NCI-H82 (cell line): ENCODE measurements at regions not wholly inside any gene's neighbourhood (a gene's known extent, or its start where the extent isn't known, plus 50 kb on each side); places are given as distances from the start of the nearest gene placed in this dataset.

Experiments used
- DNase-seq: peaks from one replicate; lab custom pipeline; 2025; lab: John Stamatoyannopoulos, UW

DNA sequence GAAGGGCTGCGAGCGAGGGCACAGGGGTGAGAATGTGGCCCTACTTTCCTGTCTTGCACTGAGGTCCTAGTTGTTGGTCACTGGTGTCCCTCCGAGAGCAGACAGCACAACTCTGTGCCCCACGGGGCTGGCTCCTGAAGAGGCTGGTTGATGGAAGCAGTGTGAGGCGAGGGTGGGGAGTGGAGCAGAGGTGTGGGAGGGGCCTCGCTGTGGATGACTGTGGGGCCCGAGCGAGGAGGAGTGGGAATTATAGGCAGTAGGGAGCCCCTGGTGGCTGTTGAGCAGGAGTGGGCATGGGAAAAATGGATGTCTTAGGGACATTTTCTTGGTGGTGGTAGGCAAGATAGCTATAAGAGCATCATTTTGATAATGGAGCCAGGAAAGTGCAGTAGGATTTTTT is 660.5 kb upstream of the HS6ST1 start:
- DNase-seq: peak; percentile 10

DNA sequence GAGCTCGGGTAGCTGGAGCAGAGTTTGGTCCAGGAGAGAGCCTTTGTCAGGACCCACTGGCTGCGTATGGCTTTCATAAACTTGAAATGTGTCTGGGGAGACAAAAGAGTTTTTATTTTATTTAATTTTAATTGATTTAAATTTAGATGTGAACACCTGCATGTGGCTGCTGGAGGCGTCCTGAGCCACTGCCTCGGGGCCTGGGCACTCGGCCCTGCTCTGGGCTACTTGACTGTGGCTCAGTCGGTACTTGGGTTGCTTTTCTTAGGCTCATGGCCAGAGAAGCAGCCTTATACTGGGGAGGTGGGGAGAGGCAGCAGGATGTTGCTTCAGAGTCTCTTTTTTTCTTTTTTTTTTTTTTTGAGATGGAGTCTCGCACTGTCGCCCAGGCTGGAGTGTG is 661.8 kb upstream of the HS6ST1 start:
- no peak for DNase-seq

DNA sequence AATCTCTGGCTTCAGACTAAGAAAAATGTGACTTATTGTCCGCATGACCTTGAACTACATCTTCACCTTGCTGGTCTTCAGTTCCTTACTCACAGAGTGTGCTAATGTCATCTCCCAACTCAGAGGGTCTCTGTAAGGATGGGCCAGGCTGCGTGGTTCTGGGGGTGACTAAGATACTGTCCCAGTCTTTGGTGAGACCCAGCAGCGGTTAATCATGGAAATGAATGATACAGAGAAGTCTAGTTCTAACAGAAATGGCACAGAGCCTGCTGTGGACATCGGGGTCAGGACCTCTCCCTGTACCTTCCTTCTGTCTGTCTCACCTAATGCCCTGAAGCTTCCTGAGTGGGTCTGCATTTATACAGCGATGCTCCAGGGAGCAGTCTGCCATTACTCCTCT is 662.7 kb upstream of the HS6ST1 start:
- DNase-seq: no peak

DNA sequence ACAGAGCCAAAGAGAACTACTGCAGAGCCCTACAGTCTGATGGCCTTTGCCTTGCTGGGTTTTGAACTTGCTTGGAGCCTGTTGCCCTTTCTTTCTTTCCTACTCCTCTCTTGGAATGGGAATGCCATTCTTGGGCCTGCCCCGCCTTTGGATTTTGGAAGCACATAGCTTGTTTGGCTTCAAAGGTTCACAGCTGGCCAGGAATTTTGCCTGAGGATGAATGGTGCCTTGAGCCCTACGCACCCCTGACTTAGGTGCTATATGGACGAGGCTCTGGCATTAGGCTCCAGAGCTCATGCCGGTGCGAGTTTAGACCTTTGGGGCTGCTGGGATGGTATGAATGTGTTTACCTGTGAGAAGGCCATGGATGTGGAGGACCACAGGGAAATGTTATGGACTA is 663.3 kb upstream of the HS6ST1 start:
- no peak for DNase-seq

DNA sequence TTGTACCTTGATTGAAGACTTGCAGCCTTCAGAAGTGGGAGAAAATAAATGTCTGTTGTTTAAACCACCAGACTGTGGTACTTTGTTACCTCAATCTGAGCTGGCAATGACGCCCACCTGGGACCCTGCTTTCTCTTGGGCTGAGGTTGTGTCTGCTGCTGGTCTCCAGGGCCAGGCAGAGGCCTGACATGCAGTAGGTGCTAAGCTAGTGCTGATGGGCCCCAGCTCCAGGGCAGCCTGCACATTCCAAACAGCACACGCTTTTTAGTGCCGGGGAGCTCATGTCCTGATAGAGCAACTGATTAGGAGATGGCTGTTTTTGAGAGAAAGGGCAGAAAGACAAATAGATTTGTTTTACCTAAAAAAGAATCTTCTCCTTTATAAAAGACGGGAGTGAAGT is 664.0 kb upstream of the HS6ST1 start:
- DNase-seq: no peak

DNA sequence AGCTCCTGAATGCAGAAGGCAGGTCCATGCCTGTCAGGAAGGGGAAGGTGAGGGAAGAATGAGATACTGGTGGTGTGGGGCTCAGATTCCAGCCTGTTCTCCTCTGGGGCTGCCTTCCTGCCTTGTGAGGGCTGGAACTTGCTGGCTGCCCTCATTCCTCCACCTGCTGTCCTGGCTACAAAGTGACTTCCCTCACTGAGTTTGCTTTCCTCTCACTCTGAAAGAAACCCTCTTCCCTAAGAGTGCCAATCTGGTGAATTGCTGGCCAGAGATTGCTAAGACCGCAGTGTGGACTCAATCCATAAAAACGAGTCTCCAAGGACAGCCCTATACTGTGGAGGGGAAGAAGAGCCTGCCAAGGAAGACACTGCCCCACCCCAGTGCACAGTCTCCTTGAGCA is 664.4 kb upstream of the HS6ST1 start:
- DNase-seq: no peak

DNA sequence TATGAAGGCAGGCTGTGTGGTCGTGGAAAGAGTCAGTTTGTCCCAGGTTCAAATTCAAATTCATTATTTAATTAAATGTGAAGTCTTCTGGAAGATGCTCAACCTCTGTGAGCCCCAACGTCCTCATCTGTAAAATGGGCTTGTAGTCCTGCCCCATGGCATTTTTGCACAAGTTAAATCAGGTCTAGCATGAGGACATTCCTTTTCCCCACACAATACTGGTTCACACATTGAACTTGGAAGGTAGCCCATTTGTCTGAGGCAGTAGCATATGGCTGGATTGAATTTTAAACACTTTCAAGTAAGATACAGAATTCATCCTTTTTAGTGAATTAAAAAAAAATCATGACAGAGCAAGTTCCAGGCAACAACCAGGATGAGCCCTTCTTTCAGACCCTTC is 665.4 kb upstream of the HS6ST1 start:
- no peak for DNase-seq

DNA sequence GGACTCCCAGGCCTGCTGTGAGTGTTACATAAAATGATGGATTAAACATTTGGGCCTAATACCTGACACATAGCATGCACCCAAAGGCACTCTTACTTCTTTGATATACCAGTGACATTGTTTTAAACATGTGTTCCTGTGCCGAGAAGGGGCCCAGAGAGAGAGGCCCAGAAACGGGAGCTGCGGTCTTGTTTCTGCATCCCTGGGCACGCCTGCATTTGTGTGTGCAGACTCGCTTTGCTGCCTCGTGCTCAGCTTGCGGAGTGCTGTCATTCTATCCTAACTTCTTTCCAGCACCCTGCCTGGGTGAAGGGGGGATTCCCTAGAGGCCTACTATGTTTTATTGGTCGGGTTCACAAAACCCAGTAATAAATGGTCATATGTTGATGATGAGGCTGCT is 666.2 kb upstream of the HS6ST1 start:
- no peak for DNase-seq

DNA sequence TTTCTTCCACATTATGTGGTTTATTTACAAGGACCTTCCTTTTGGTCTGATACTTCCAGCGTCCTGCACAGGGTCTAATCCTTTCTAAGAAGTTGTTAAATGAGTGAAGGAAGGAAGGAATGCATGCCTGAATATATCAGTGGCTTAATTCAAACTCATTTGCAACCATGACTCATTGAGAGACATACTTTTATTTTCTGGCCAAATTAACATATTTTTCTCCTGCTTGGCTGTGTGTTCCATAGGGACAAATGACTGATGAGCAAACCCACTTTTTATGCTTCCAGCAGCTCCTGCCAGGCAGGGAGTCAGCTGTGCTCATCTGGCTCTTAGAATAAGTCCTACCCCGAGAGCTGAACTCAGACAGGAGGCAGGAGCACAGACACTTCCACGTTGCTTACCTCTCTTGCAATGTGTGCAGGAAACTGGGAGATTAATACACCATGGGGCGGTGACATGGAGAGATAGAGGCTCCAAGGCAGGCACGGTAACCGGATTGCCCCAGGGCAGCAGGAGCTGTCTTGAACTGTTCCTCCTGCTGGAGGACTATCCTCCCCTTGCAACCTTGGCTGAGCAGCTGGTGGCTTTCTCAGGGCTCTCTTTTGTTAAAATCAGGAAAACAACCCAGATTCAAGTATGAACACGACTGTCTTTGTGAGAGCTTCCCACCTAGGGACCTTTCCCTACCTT is 667.5 kb upstream of the HS6ST1 start:
- DNase-seq: no peak

DNA sequence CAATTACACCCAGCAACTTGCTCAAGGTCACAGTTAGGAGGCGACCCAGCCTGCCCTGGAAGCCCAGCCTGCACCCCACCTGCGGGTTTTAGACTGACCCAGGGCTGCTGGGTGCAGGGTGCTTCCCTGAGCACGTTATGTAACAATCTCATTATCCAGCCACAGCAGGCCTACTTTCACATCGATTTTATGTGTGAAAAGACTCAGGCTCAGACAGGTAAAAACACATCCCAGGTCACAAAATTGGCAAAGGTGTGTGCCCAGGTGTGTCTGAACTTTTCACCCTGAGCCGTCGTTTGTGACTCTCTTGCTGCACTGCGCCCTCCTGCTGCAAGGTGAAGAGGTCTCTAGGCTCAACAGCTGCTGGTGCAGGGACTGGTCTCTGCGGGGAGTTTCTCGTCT is 668.2 kb upstream of the HS6ST1 start:
- DNase-seq: no peak

DNA sequence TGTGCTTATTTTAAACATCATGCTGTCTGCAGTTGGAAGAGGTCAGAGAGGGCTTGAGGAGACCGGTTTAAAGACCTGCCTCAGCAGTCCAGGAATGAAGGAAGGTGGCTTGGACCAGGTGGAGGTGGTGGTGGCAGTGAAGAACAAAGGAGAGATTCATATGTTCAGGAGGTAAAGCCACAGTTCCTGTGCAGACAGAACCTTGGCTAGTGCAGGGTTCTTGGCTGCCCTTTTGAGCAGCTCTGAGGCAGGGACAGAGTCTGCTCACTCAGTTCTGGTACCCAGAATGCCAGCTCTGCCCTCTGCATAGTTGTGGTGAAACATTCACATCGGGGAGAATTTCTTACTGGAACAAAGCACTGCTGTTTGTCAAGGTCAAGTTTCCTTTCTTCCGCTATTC is 669.7 kb upstream of the HS6ST1 start:
- no peak for DNase-seq

DNA sequence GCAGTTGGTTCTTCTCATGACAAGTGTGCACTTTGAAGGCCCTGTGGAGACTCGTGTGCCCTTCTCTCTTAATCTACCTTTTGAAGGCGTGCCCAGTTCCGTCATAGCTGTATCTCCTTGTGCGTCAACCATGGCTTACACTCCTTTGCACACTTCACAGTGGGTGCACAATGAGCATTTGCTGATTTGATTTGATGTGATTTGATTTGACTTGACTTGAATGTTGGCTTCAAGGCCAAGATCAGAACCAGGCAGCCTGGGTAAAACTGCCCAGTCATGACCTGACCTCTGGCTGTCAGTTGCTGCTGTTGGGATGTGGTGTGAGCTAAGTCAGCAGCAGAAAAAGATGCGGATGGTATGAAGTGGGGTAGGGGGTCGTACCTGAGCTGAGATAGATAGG is 670.3 kb upstream of the HS6ST1 start:
- DNase-seq: no peak

DNA sequence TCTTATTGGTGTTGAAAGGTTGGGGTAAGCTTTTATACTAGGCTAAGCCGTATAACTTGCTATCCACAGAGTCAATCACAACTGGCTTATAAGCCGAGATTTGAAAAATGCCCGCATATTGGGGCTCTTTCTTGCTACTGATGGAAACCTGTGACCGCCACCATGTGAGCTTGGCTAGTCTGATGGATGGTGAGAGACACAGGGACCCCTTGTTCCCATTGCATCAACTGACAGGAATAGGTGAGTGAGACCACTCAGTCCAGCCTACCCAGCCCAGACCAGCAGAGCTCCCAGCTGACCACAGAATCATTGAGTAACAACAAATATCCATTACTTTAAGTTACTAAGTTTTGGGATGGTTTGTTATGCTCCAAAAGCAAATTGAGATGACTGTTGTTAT is 676.4 kb upstream of the HS6ST1 start:
- no peak for DNase-seq

DNA sequence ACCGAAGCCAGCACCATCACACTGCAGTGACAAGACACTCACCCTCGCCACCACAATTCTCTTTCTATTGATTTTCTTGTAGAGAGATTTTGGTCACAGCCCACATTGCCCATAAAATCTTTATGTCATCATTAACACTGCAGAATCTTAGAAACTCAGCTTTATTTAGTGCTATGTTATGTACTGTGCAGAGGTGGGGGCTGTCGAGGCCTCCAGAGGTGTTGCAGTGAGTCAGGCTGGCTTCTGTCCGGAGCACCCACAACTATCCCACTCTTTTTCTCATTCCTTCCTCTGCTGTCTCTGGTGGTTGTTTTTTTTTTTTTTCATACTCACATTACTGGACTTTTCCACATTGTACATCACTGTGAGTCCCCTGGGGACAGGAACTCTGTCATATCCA is 677.4 kb upstream of the HS6ST1 start:
- DNase-seq: no peak

DNA sequence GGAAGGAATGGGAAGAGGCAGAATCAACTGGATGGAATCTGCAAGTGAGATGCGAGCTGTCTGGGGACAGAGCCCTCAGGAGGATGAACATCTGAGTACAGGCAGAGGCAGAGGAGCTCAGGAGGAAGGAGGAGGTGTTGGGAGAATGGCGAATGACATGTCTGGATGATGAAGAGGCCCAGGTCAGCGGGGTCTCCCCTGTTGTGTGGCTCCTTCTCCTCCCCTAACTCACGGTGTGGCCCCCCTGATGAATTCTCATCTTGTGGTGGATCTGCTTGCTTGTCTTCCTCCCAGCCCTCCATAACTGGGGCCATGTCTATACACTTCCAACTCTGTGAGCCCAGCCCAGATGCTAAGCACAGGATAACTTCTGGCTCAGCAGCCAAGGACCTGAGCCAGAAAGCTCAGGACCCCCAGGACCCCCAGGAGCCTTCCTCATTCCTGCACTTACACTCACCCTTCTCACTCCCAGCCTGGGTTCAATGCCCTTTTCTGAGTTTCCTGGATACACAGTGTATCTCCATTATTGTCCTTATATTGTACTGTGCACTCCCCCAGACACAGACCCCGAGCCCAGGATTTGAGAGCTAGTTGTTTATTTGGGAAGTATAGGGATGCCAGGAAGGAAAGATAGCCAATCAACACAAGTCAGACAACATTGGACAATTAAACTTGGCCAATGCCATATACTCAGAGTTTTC is 678.6 kb upstream of the HS6ST1 start:
- no peak for DNase-seq

DNA sequence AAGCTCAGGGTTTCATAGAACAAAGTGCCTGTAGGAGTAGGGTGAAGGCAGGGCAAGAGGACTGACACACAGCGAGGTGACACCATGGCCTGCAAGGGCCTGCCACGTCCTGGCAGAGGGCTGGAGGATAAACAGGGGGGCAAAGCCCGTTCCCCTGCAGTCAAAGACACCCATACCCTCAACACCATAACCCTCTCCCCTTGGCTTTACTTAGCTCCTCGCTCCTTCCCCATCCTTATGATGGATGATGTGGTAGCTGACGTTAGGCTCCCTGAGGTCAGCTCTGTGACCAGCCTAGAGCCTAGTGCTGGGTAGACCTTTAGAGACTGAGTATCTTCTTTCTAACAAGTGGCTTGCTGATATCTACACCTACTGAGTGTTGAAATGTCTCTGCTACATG is 683.3 kb upstream of the HS6ST1 start:
- no peak for DNase-seq

DNA sequence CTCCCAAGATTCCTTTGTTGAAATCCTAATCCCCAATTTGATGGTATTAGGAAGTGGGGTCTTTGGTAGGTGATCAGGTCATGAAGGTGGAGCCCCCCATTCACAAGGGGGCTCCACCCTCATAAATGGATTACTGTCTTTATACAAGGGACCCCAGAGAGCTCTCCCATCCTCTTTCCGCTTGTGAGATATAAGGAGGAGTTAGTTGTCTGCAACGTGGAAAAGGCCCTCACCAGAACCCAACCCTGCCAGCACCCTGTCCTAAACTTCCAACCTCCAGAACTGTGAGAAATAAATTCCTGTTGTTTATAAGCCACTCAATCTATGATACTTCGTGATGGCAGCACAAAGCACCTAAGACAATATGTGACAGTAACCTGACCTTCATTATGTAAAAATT is 684.1 kb upstream of the HS6ST1 start:
- no peak for DNase-seq

DNA sequence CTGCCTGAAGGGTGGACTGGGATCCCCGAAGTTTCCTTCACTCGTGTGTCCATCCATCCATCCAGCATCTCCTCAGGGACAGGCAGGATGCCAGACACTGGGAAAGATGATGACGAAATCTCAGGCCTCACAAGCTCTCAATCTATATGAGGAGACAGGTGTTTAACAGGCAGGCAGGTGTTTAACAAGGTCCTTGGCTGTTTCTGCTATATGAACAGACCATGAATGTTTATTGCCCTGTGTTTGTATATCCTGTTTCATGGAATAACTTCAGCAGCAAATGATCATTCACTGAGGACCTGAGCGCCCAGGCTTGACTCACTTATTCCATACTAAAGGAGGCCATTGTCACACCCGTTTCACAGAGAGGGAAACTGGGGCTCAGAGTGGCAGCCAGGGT is 685.8 kb upstream of the HS6ST1 start:
- DNase-seq: no peak

DNA sequence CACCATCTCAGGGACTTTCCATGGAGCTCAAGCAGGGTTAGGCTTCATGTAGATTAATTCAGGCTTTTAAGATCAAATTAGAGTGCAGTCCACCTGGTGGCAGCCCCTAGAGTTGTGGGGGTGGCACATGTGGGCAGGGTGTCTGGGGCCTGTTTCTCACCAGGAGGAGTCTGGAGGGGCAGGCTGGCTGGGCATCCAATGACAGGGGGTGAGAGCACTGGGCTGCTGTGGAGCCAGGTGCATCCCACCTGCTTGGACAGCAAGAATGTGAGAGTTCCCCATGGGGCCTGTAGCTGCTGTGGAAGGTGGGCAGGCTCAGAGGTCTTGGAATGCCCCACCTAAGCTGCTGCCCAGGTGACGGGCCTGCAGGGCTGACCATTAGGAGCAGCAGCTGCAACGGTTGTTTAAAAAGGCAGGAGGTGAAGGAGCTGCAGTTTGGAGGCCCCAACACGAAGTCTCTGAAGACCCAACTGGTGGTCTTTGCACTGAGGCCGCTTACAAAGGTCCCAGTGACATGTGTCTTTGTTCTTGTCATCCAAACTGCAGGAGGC is 686.3 kb upstream of the HS6ST1 start:
- DNase-seq: no peak

DNA sequence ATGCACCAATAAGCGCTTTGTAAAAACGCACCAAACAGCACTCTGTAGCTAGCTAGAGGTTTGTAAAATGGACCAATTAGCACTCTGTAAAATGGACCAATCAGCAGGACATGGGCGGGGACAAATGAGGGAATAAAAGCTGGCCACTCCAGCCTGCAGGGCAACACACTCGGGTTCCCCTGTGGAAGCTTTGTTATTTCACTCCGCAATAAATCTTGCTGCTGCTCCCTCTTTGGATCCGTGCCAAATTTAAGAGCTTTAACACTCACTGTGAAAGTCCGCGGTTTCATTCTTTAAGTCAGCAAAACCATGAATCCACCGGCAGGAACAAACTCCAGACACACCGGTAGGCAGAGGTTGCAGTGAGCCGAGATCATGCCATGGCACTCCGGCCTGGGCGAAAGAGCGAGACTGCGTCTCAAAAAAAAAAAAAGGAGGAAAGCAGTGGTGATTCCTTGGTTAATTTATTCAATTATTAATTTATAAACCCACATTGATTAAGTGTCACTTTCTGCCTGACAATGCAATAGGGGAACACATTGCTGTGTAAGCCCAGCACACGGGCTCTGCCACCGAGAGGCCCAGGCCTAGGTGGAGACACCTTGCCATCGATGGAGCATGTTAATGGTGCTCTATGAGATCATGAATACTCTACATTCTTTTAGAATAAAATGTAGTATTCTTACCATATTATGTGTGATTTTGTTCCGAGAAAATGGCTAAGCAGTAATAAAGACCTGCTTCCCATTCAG is 687.6 kb upstream of the HS6ST1 start:
- no peak for DNase-seq

DNA sequence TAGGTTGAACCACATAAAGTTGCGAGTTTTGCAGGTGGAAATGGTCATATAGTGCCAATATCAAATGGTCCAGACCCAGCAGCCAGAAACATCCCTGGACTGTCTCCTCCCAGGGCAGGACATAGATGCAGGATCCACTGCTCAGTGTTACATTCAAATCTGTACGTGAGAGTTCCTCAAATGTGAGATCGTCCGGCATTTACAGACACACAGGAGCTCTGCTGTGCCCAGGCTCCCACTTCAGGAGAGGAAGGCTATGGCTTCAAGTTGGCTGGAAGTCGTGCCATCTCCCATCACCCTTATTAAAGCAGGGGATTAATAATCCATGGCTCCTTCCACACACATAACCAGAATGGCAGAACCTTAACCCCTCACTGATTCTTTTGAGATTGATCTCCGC is 688.2 kb upstream of the HS6ST1 start:
- DNase-seq: no peak

DNA sequence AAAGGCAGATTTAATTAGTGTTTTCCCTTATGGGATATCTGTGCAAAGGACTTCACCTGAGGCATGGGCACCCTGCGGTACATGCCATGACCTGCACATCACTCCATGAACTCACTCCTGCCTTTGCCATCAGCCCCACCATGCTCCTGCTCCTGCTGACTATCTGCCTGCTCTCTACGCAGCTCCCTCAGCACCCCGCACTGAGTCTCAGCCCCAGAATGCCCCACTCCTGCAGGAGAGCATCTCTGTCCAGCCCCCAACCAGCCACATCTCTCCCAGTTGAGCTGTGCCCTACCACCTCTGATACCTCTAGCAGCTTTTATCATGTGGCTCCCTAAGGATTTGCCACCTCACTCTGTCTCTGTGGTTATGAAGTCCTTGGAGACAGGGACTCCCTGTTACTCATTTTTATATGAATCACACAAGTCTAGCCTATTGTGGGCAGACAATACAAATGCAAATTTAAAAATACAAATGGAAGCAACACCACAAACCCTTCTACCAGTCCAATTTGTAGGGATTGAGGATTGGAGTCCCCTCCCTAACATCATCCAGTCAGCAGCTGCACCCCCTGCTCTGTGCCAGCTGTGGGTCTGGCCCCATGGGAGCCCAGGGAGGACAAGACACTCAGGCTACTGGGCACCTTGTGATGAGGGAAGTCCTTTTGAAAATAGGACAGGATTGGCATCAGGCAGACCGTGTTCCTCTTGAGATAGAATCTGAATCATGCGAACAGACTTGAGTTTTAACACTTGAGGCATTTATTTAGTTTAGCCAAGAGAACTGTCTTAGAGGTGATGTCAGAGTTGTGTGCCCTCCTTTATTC is 689.6 kb upstream of the HS6ST1 start:
- no peak for DNase-seq
